DOHH2 (cell line): ENCODE measurements at regions not wholly inside any gene's neighbourhood (a gene's known extent, or its start where the extent isn't known, plus 50 kb on each side); places are given as distances from the start of the nearest gene placed in this dataset.

Experiments used
- H3F3A ChIP-seq: fragments of 200-600 bp; sonication (generic), shearing (Covaris generic); 2 replicates; pipeline ENCODE4 v1.6.0; 2016; ENCODE audit warnings: antibody characterized with exemption, mild to moderate bottlenecking; ENCODE audit not compliant: control insufficient read depth, insufficient read depth
- H3K27ac ChIP-seq: fragments of 200-600 bp; sonication (generic); 2 replicates; pipeline ENCODE4 v1.5.1; 2014; ENCODE audit warnings: low read depth, mild to moderate bottlenecking, low read length, moderate library complexity
- H3K27me3 ChIP-seq: fragments of 200-600 bp; sonication (generic); 2 replicates; pipeline ENCODE4 v1.6.1; 2014; ENCODE audit warnings: mild to moderate bottlenecking, low read length, mixed read lengths; ENCODE audit not compliant: control insufficient read depth
- H3K36me3 ChIP-seq: fragments of 200-600 bp; sonication (generic); 2 replicates; pipeline ENCODE4 v1.6.1; 2014; ENCODE audit warnings: mild to moderate bottlenecking, low read length, moderate library complexity, mixed read lengths; ENCODE audit not compliant: control insufficient read depth
- H3K4me1 ChIP-seq: fragments of 200-600 bp; sonication (generic); 2 replicates; pipeline ENCODE4 v1.6.1; 2014; ENCODE audit warnings: mild to moderate bottlenecking, low read length, mixed read lengths; ENCODE audit not compliant: control insufficient read depth
- H3K4me2 ChIP-seq: fragments of 200-600 bp; sonication (generic); 2 replicates; pipeline ENCODE4 v1.6.0; 2014; ENCODE audit warnings: mild to moderate bottlenecking, low read length, moderate library complexity
- H3K4me3 ChIP-seq: fragments of 200-600 bp; sonication (generic); 2 replicates; pipeline ENCODE4 v1.5.1; 2014; ENCODE audit warnings: mild to moderate bottlenecking, low read length, mixed read lengths
- H3K79me2 ChIP-seq: fragments of 200-600 bp; sonication (generic); 2 replicates; pipeline ENCODE4 v1.6.1; 2014; ENCODE audit warnings: mild to moderate bottlenecking, low read length, mixed read lengths; ENCODE audit not compliant: control insufficient read depth
- H3K9me2 ChIP-seq: fragments of 200-600 bp; sonication (generic); replicated peaks from 2 replicates; pipeline ENCODE4 v1.6.1; 2014; ENCODE audit warnings: mild to moderate bottlenecking, low read length, mixed read lengths; ENCODE audit not compliant: control insufficient read depth
- H3K9me3 ChIP-seq: fragments of 200-600 bp; sonication (generic); 2 replicates; pipeline ENCODE4 v1.6.1; 2014; ENCODE audit warnings: antibody characterized with exemption, low read length, mixed read lengths; ENCODE audit not compliant: control insufficient read depth, insufficient read depth
- H4K20me1 ChIP-seq: fragments of 200-600 bp; sonication (generic); 2 replicates; pipeline ENCODE4 v1.6.0; 2014; ENCODE audit warnings: low read depth, mild to moderate bottlenecking, antibody characterized with exemption, low read length, moderate library complexity; ENCODE audit not compliant: control insufficient read depth, insufficient read depth
- EZH2phosphoT487 ChIP-seq: fragments of 200-600 bp; sonication (generic); IDR thresholded peaks from 2 replicates; pipeline ENCODE4 v1.6.1; 2017; ENCODE audit warnings: borderline replicate concordance, mild to moderate bottlenecking, antibody characterized with exemption, low read length, moderate library complexity, mixed read lengths
- TF ChIP-seq, protein P1 (sequence below): fragments of 200-600 bp; sonication (generic); IDR thresholded peaks from one replicate; pipeline ENCODE4 v1.5.1; 2014; ENCODE audit warnings: antibody characterized with exemption, mild to moderate bottlenecking, low read depth, low read length; ENCODE audit not compliant: poor library complexity, severe bottlenecking

DNA sequence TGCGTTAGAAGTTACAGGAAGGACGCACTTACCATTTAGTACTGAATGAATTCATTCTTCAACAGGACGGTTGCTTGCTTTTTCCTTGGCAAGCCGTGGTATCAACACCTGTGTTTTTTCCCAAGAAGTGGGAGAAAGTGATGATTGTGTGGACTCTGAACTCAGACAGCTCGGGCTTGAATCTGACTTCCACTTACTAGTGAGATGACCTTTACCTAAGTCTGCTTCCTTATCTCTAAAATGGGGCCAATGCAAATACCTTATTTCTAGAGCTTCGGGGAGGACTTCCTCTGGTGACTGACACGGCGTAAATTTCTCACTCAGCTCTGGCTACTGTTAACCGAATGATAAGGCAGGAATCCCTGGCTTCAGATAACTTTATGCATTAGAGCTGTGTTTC is 146.8 kb upstream of the RBPJ start:
- Histone ChIP-seq H3K9me3 (no peaks in the 10 kb centered on the region), H3F3A (no peaks in the 10 kb centered on the region), H3K4me3 (no peak overlapping the region), H3K4me2 (no peak overlapping the region), H3K27me3 (peaks cover 9% of the 10 kb centered on the region), H3K9me2 (no peaks in the 10 kb centered on the region), H3K79me2 (no peaks in the 10 kb centered on the region), H4K20me1 (no peaks in the 10 kb centered on the region), H3K4me1 (no peaks in the 10 kb centered on the region), H3K27ac (no peak overlapping the region), H3K36me3 (no peaks in the 10 kb centered on the region)
- no peak for TF ChIP-seq EZH2phosphoT487
- TF ChIP-seq, protein P1, sequence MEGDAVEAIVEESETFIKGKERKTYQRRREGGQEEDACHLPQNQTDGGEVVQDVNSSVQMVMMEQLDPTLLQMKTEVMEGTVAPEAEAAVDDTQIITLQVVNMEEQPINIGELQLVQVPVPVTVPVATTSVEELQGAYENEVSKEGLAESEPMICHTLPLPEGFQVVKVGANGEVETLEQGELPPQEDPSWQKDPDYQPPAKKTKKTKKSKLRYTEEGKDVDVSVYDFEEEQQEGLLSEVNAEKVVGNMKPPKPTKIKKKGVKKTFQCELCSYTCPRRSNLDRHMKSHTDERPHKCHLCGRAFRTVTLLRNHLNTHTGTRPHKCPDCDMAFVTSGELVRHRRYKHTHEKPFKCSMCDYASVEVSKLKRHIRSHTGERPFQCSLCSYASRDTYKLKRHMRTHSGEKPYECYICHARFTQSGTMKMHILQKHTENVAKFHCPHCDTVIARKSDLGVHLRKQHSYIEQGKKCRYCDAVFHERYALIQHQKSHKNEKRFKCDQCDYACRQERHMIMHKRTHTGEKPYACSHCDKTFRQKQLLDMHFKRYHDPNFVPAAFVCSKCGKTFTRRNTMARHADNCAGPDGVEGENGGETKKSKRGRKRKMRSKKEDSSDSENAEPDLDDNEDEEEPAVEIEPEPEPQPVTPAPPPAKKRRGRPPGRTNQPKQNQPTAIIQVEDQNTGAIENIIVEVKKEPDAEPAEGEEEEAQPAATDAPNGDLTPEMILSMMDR: no peak

DNA sequence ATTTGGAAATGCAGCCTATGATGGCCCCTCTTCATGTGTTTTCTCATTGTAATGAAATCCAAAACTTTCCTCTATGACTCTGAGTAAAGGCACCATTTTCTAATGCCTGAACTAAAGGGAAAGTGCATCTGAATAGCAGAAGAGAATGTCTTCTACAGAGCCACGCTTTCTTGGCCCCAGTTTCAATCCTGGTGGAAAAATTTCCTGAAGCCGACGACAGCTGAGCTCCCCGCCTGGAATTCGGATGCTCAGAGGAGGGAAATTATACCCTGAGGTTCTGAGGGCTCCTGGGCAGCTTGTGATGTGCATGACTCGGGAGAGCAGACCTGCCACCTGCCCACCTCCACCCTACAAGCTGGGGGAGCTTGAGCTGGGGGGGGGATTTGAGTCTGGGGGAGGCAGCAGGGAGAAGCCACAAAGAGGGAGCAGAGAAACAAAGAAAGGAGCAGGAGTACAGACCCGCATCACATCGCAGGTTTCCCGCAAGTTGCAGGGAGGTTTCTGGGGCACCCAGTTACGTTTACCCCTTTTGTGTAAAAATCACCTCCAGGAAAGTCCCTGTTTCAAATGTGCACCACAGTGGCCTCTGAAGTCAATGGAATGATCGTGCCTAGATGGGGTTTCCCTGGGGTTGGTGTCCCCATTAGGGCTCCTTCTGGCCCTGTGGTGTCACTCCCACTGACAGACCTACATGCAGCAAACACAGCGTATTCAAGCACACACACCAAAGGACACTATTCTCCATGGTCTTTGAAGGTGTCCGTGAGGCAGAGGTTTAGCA is 145.6 kb upstream of the RBPJ start:
- H3K4me3 ChIP-seq: no peak overlapping the region
- no peaks in the 10 kb centered on the region for H3K9me2 ChIP-seq
- no peaks in the 10 kb centered on the region for H4K20me1 ChIP-seq
- no peak overlapping the region for H3K4me2 ChIP-seq
- peaks cover 9% of the 10 kb centered on the region for H3K27me3 ChIP-seq
- H3K4me1 ChIP-seq: no peaks in the 10 kb centered on the region
- H3K79me2 ChIP-seq: no peaks in the 10 kb centered on the region
- no peaks in the 10 kb centered on the region for H3K9me3 ChIP-seq
- no peak for TF ChIP-seq EZH2phosphoT487
- TF ChIP-seq, protein P1: no peak
- H3K36me3 ChIP-seq: no peaks in the 10 kb centered on the region
- H3F3A ChIP-seq: no peaks in the 10 kb centered on the region
- H3K27ac ChIP-seq: no peak overlapping the region

DNA sequence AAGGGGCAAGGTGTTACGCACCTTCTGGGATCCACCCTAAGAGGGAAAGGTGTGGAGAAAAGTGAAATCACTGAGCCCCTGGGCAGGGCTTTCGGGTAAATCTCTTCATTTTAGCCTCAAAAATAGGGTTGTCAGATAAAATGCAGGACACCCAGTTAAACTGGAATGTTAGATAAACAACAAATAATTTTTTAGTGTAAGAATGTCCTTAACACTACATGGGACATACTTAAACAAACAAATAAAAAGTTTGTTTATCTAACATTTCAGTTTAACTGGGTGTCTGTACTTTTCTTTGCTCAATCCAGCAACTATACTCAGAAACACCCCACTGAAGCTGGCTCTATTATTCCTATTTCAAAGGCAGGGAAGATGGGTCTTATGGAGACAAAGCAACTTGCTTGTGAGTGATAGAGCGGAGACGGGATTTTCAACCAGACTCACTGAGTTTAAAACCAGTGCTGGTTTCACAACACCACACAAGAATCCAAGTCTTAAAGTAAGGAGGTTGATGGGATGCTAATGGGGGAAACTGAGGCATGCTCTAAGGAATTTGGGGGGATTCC is 144.8 kb upstream of the RBPJ start:
- Histone ChIP-seq H3K9me2 (no peaks in the 10 kb centered on the region), H3F3A (no peaks in the 10 kb centered on the region), H3K9me3 (no peaks in the 10 kb centered on the region), H3K4me1 (no peaks in the 10 kb centered on the region), H3K36me3 (no peaks in the 10 kb centered on the region), H3K27me3 (peaks cover 9% of the 10 kb centered on the region), H3K4me2 (no peak overlapping the region), H3K27ac (no peak overlapping the region), H4K20me1 (no peaks in the 10 kb centered on the region), H3K79me2 (no peaks in the 10 kb centered on the region), H3K4me3 (no peak overlapping the region)
- TF ChIP-seq EZH2phosphoT487: no peak
- TF ChIP-seq, protein P1: no peak
